B cell (primary cell): ENCODE measurements at regions not wholly inside any gene's neighbourhood (a gene's known extent, or its start where the extent isn't known, plus 50 kb on each side); places are given as distances from the start of the nearest gene placed in this dataset.

Experiments
- ATAC-seq: fragments of 200-7000 bp; cut with Tn5 transposase; one replicate; pipeline ENCODE4 v1.10.0; 2021; ENCODE audit warnings: low read depth, mild to moderate bottlenecking, moderate number of reproducible peaks, moderate library complexity
- CTCF ChIA-PET: fragments of 350-600 bp; sonication (Branson Sonifier 250); formaldehyde crosslinking; loops from one replicate; lab custom pipeline; 2021; ENCODE audit warnings: antibody characterized with exemption, inconsistent platforms; lab: Charles Lee
- POLR2A ChIA-PET: fragments of 350-600 bp; sonication (Branson Sonifier 250); formaldehyde crosslinking; loops from one replicate; lab custom pipeline; 2021; ENCODE audit warnings: antibody characterized with exemption; lab: Charles Lee
- DNase-seq: peaks from one replicate; pipeline ENCODE4 v3.0.0; 2013
- H2AFZ ChIP-seq: 2 replicates; pipeline ENCODE4 v1.6.1; 2012; ENCODE audit warnings: mild to moderate bottlenecking, low read depth, low read length; ENCODE audit not compliant: insufficient read depth, poor library complexity, severe bottlenecking
- H3K27ac ChIP-seq, 2 donors: 1 replicate in 1 of 2; 2 replicates in 1 of 2; pipeline ENCODE4 v1.5.1; 2012 to 2013; ENCODE audit warnings: low read length in 2 of 2, mild to moderate bottlenecking in 2 of 2, moderate library complexity in 1 of 2
- H3K27me3 ChIP-seq, 4 experiments: fragments of 200-600 bp in 1 of 4; sonication (generic) in 1 of 4; replicated peaks in 1 of 4; 1 replicate in 2 of 4; 2 replicates in 2 of 4; pipeline versions ENCODE4 v1.6.1 to v1.7.0; 2013 to 2016; ENCODE audit warnings: low read length in 3 of 4, mild to moderate bottlenecking in 2 of 4, mixed read lengths in 1 of 4, moderate library complexity in 1 of 4; ENCODE audit not compliant: insufficient read depth in 4 of 4, control insufficient read depth in 3 of 4; ENCODE audit errors: control extremely low read depth in 1 of 4
- H3K36me3 ChIP-seq, 2 experiments: replicated peaks in 1 of 2; 1 replicate in 1 of 2; 2 replicates in 1 of 2; pipeline versions ENCODE4 v1.6.1 to v1.7.1; 2013; ENCODE audit warnings: low read length in 1 of 2; ENCODE audit not compliant: insufficient read depth in 2 of 2, control insufficient read depth in 1 of 2; ENCODE audit errors: control extremely low read depth in 1 of 2, extremely low read depth in 1 of 2
- H3K4me1 ChIP-seq, 2 donors: fragments of 200-600 bp in 1 of 2; sonication (generic) in 1 of 2; 1 replicate in 1 of 2; 2 replicates in 1 of 2; pipeline versions ENCODE4 v1.5.1 to v1.6.1; 2013 to 2017; ENCODE audit warnings: low read length in 2 of 2; ENCODE audit not compliant: control insufficient read depth in 2 of 2, insufficient read depth in 2 of 2
- H3K4me2 ChIP-seq: replicated peaks from 2 replicates; pipeline ENCODE3; 2012; ENCODE audit warnings: mild to moderate bottlenecking, low read depth, low read length; ENCODE audit not compliant: poor library complexity, severe bottlenecking
- H3K4me3 ChIP-seq, 5 experiments: fragments of 200-600 bp in 1 of 5; sonication (generic) in 1 of 5; 1 replicate in 3 of 5; 2 replicates in 2 of 5; pipeline versions ENCODE4 v1.5.1 to v1.7.0; 2011 to 2016; ENCODE audit warnings: low read length in 4 of 5, mild to moderate bottlenecking in 4 of 5, low read depth in 2 of 5, control low read depth in 1 of 5, moderate library complexity in 1 of 5; ENCODE audit not compliant: insufficient read depth in 1 of 5; ENCODE audit errors: control extremely low read depth in 1 of 5, extremely low read depth in 1 of 5
- H3K79me2 ChIP-seq: fragments of 200-600 bp; sonication (generic); one replicate; pipeline ENCODE4 v1.6.0; 2016; ENCODE audit warnings: low read length; ENCODE audit not compliant: control insufficient read depth, insufficient read depth
- H3K9ac ChIP-seq: fragments of 200-600 bp; sonication (generic); 2 replicates; pipeline ENCODE4 v1.6.1; 2017; ENCODE audit warnings: mild to moderate bottlenecking, low read length, moderate library complexity
- H3K9me3 ChIP-seq, 3 donors: one replicate each; pipeline versions ENCODE4 v1.6.1 to v1.7.1; 2013; ENCODE audit warnings: low read length in 2 of 3; ENCODE audit not compliant: control insufficient read depth in 2 of 3, insufficient read depth in 1 of 3; ENCODE audit errors: control extremely low read depth in 1 of 3
- H4K20me1 ChIP-seq: 2 replicates; pipeline ENCODE4 v1.6.0; 2012; ENCODE audit warnings: mild to moderate bottlenecking, low read length; ENCODE audit not compliant: insufficient read depth, control insufficient read depth, poor library complexity, severe bottlenecking
- H3K27ac Mint-ChIP-seq: one replicate; pipeline ENCODE4 v1.8.0; 2021; ENCODE audit warnings: mixed read lengths
- H3K27me3 Mint-ChIP-seq: one replicate; pipeline ENCODE4 v1.8.0; 2021; ENCODE audit warnings: mixed read lengths
- H3K4me1 Mint-ChIP-seq: one replicate; pipeline ENCODE4 v1.8.0; 2021; ENCODE audit warnings: mixed read lengths
- H3K4me3 Mint-ChIP-seq: one replicate; pipeline ENCODE4 v1.8.0; 2021; ENCODE audit warnings: mixed read lengths
- H3K9me3 Mint-ChIP-seq: one replicate; pipeline ENCODE4 v1.8.0; 2022; ENCODE audit warnings: mixed read lengths; ENCODE audit not compliant: insufficient read depth
- EZH2 ChIP-seq: IDR thresholded peaks from 2 replicates; pipeline ENCODE4 v1.6.1; 2012; ENCODE audit warnings: borderline replicate concordance, low read depth, mild to moderate bottlenecking, moderate library complexity, low read length; ENCODE audit not compliant: insufficient read depth, poor library complexity, severe bottlenecking
- WGBS: methylation state at CpG from one replicate; pipeline ENCODE4 v1.1.5; 2013; ENCODE audit warnings: missing lambda C conversion rate; ENCODE audit not compliant: insufficient coverage; 5-methylcytosine and 5-hydroxymethylcytosine counted together
- intact Hi-C: fragments of 100-400 bp; cut with micrococcal nuclease; formaldehyde crosslinking; loops from one replicate; pipeline ENCODE4 v1.10.0; 2022
- TF ChIP-seq, protein P1 (sequence below): fragments of 200-600 bp; IDR thresholded peaks from one replicate; pipeline ENCODE4 v1.8.0; 2022; ENCODE audit warnings: antibody characterized with exemption, mild to moderate bottlenecking

DNA sequence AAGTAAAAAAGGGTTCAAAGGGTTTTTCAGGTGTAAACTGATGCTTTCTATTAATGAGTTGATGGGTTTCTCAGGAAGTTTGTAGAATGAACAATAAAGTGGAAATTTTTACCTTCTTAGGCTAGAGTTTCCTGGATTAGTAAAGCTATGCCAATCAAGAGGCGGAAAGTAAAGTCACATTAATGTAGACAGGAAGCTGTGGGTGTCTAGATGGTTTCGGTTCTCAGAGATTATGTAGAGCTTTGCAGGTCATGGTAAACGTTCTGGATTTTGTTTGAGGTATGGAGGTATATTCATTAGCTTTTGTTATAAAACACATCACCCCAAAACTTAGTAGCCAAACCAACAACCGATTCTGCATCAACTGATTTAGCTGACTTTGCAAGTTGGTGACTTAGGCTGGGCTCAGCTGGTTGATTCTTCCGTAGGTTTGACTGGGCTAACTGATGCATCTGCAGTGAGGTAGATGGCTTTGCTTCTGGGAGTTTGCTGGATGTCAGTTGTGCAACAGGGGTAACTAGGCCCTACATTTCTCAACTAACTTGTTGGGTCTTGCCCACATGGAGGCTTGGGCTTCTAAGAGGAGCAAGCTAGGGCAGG, 273.8 kb downstream of the MSX2 start:
- intact Hi-C loops, result no loop called here
- no peak for ATAC-seq
- ChIA-PET CTCF (interaction anchor here (0.7 kb wide), 1 partner anchor 1606 kb away, joined by 3 read pairs; no protein-coding TSS in a partner anchor), POLR2A (no interaction called here)
- no peak overlapping the region for H3K4me3 ChIP-seq
- Mint-ChIP-seq H3K9me3 (peaks cover 5% of the 10 kb centered on the region), H3K27me3 (no peaks in the 10 kb centered on the region), H3K4me3 (no peak overlapping the region), H3K27ac (no peak overlapping the region), H3K4me1 (no peaks in the 10 kb centered on the region)
- H3K9ac ChIP-seq, result no peak overlapping the region
- H3K27ac ChIP-seq, result no peak overlapping the region
- H3K9me3 ChIP-seq, result peaks cover 0 to 26% (median 0%) of the 10 kb centered on the region in 3 donors
- TF ChIP-seq EZH2, result no peak
- DNase-seq, result no peak
- H3K79me2 ChIP-seq, result no peaks in the 10 kb centered on the region
- no peak overlapping the region for H3K4me2 ChIP-seq
- no peaks in the 10 kb centered on the region for H3K4me1 ChIP-seq
- no peak overlapping the region for H2AFZ ChIP-seq
- peaks cover 0 to 2% (median 0%) of the 10 kb centered on the region in 4 experiments for H3K27me3 ChIP-seq
- H3K36me3 ChIP-seq, result no peaks in the 10 kb centered on the region
- 61% methylated on average over 2 of the region's 5 CpGs for WGBS
- no peaks in the 10 kb centered on the region for H4K20me1 ChIP-seq

DNA sequence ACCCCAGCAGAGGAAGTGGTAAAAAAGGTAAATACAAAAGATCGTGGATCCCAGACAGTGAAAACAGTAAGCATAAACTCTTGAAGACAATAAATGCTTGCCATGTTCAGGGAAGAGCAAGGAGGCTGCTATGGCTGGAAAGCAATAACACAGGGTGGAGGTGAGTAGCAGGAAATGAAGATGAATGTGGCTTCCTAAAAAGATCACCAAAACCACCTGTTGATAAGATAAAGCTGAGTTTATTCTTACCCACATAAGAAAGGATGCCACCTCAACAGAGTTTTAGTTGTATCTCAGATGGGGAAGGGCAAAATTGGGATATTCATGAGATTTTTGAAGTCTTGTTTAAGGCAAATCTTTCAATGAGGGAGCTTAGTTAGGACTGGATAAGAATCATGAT, 273.3 kb downstream of the MSX2 start:
- ChIA-PET POLR2A (no interaction called here), CTCF (no interaction called here)
- 33% methylated on average over 1 of the region's 1 CpG for WGBS
- Histone ChIP-seq H3K36me3 (no peaks in the 10 kb centered on the region), H3K9ac (no peak overlapping the region), H3K4me3 (no peak overlapping the region), H3K27ac (no peak overlapping the region), H3K27me3 (peaks cover 0 to 2% (median 0%) of the 10 kb centered on the region in 4 experiments), H3K4me2 (no peak overlapping the region), H4K20me1 (no peaks in the 10 kb centered on the region), H3K4me1 (no peaks in the 10 kb centered on the region), H3K9me3 (peaks cover 0 to 26% (median 0%) of the 10 kb centered on the region in 3 donors), H3K79me2 (no peaks in the 10 kb centered on the region), H2AFZ (no peak overlapping the region)
- no peak for ATAC-seq
- DNase-seq, result no peak
- Mint-ChIP-seq H3K9me3 (peaks cover 5% of the 10 kb centered on the region), H3K27ac (no peak overlapping the region), H3K4me1 (no peaks in the 10 kb centered on the region), H3K27me3 (no peaks in the 10 kb centered on the region), H3K4me3 (no peak overlapping the region)
- TF ChIP-seq EZH2, result no peak
- TF ChIP-seq, protein P1, sequence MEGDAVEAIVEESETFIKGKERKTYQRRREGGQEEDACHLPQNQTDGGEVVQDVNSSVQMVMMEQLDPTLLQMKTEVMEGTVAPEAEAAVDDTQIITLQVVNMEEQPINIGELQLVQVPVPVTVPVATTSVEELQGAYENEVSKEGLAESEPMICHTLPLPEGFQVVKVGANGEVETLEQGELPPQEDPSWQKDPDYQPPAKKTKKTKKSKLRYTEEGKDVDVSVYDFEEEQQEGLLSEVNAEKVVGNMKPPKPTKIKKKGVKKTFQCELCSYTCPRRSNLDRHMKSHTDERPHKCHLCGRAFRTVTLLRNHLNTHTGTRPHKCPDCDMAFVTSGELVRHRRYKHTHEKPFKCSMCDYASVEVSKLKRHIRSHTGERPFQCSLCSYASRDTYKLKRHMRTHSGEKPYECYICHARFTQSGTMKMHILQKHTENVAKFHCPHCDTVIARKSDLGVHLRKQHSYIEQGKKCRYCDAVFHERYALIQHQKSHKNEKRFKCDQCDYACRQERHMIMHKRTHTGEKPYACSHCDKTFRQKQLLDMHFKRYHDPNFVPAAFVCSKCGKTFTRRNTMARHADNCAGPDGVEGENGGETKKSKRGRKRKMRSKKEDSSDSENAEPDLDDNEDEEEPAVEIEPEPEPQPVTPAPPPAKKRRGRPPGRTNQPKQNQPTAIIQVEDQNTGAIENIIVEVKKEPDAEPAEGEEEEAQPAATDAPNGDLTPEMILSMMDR, result no peak
- intact Hi-C loops, result no loop called here
